ENCODE measurements at regions not wholly inside any gene's neighbourhood (a gene's known extent, or its start where the extent isn't known, plus 50 kb on each side); places are given as distances from the start of the nearest gene placed in this dataset.
"Not testable (repeated sequence)": the region's sequence is repeated elsewhere in the genome, so short reads cannot be mapped to it uniquely, and the experiment has no call there.

DNA sequence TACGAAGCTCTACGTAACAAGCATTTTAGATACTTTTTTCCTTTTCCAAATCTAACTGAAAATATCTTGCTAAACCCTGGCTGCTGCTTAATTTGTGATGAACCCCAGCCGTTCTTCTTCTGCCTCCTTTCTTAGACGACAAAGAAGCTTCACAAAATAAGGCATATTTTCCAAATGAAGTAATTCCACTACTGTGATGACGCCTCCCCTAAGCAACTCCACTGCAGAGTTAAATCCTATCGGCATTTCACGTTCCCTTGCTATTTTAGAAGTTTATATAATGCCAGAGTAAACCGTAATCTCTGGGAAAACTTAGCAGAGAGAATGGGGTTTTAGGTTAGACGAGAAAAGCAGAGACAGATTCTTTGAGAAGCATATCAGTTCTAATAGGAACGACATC, 683.1 kb upstream of the SALL1 start:
- H3K27me3 ChIP-seq = no peaks in the 10 kb centered on the region
- no peak overlapping the region for H3K4me3 ChIP-seq (ENCODE audit: low read depth in 1 of 2, low read length in 1 of 2)
- TF ChIP-seq, protein P1, sequence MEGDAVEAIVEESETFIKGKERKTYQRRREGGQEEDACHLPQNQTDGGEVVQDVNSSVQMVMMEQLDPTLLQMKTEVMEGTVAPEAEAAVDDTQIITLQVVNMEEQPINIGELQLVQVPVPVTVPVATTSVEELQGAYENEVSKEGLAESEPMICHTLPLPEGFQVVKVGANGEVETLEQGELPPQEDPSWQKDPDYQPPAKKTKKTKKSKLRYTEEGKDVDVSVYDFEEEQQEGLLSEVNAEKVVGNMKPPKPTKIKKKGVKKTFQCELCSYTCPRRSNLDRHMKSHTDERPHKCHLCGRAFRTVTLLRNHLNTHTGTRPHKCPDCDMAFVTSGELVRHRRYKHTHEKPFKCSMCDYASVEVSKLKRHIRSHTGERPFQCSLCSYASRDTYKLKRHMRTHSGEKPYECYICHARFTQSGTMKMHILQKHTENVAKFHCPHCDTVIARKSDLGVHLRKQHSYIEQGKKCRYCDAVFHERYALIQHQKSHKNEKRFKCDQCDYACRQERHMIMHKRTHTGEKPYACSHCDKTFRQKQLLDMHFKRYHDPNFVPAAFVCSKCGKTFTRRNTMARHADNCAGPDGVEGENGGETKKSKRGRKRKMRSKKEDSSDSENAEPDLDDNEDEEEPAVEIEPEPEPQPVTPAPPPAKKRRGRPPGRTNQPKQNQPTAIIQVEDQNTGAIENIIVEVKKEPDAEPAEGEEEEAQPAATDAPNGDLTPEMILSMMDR (IDR thresholded peaks at IDR 0.05) = no peak
- H3K9me3 ChIP-seq = no peaks in the 10 kb centered on the region
- H3K27ac ChIP-seq = no peak overlapping the region
- H3K36me3 ChIP-seq = no peaks in the 10 kb centered on the region
- no peaks in the 10 kb centered on the region for H3K4me1 ChIP-seq (ENCODE audit: control insufficient read depth in 1 of 2, insufficient read depth in 1 of 2, low read depth in 1 of 2, low read length in 1 of 2)

DNA sequence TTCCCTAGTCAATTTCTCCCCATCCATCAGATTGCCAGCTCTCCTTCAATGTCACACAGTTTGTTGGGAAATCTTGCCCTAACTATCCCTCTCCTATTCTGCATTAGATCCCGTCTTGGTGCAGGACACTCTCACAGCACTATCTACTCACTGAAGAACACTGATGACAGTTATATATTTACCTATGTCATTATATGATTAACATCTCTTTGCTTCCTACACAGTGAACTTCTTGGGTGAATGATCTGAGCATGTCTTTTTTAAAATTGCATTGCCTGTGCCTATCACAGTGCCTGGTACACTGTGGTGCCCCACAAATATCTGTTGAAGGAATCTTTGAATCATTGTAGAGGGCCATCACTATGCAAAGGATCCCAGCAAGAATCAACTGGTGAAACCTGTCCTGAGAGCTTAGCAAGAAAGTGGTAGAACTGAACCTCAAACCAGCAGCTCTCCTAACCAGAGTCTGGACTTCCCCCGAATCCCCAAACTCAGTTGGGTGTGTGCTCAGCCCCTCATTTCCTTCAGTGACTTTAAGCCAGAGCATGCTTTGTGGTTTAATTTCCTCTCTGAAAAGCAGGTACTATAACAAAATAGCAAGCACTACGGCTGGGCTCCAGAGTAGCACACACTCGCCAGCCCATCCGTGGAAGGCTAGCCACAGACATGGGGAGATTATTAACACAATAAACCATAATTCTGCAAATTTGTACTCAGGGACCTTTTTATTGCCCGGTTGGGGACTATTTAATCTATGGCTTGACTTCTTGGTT, 680.7 kb upstream of the SALL1 start:
- H3K4me3 ChIP-seq (ENCODE audit: low read depth in 1 of 2, low read length in 1 of 2) = no peak overlapping the region
- H3K4me1 ChIP-seq (ENCODE audit: control insufficient read depth in 1 of 2, insufficient read depth in 1 of 2, low read depth in 1 of 2, low read length in 1 of 2) = no peaks in the 10 kb centered on the region
- TF ChIP-seq, protein P1 (IDR thresholded peaks at IDR 0.05) = no peak
- H3K36me3 ChIP-seq = no peaks in the 10 kb centered on the region
- no peaks in the 10 kb centered on the region for H3K9me3 ChIP-seq
- H3K27ac ChIP-seq = no peak overlapping the region
- H3K27me3 ChIP-seq = no peaks in the 10 kb centered on the region

DNA sequence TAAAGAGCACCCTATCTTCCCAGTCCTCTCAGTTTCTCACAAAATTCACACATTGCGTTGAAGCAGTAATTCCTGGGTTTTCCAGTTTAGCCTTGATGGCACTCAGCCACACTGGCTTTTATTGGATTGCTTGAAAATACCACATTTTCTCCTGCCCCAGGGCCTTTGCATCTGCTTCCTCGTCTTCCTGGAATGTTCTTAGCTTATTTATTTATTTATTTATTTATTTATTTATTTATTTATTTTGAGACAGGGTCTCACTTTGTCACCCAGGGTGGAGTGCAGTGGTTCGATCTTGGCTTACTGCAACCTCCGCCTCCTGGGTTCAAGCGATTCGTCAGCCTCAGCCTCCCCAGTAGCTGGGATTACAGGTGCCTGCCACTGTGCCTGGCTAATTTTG, 680.0 kb upstream of the SALL1 start:
- H3K27ac ChIP-seq; H3K4me1 ChIP-seq (ENCODE audit: control insufficient read depth in 1 of 2, insufficient read depth in 1 of 2, low read depth in 1 of 2, low read length in 1 of 2); H3K9me3 ChIP-seq; H3K27me3 ChIP-seq; H3K36me3 ChIP-seq; H3K4me3 ChIP-seq (ENCODE audit: low read depth in 1 of 2, low read length in 1 of 2): not testable (repeated sequence)

DNA sequence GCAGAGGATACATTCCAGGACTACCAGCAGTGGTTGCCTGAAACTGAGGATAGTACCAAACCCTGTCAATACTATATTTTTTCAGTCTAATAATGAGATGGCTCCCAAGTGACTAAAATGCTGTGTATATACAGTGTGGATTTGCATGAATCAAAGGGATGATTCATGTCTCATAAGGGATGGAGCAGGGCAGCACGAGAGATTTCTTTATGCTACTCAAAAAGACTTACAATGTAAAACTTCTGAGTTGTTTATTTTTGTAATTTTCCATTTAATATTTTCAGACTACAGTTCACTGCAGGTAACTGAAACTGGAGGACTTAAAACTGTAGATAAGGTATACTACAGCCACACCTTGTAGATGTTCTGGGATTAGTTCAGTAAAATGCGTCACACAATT, 674.7 kb upstream of the SALL1 start:
- Histone ChIP-seq H3K27me3 (no peaks in the 10 kb centered on the region), H3K4me3 (ENCODE audit: low read depth in 1 of 2, low read length in 1 of 2) (no peak overlapping the region), H3K27ac (no peak overlapping the region), H3K36me3 (no peaks in the 10 kb centered on the region), H3K4me1 (ENCODE audit: control insufficient read depth in 1 of 2, insufficient read depth in 1 of 2, low read depth in 1 of 2, low read length in 1 of 2) (no peaks in the 10 kb centered on the region), H3K9me3 (no peaks in the 10 kb centered on the region)
- TF ChIP-seq, protein P1 (IDR thresholded peaks at IDR 0.05) = no peak

DNA sequence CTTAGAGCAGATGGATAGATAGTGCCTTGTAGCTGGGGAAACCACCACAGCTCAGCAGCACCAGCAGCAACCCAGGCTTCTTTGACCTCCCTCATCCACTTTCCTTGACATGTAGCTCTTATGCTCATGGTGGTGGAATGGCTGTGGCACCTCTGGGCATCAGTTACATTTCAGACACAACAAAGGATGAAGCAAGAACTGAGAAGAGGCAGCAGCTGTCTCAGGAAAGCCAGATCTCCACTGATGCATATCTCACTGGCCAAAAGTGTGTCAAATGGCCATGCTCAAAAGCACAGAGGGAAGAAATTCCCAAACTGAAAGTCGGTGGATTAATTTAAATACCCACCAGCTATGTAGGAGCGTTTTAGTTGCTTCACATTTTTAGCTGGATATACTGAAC, 671.4 kb upstream of the SALL1 start:
- Histone ChIP-seq H3K27me3 (no peaks in the 10 kb centered on the region), H3K9me3 (no peaks in the 10 kb centered on the region), H3K27ac (no peak overlapping the region), H3K4me1 (ENCODE audit: control insufficient read depth in 1 of 2, insufficient read depth in 1 of 2, low read depth in 1 of 2, low read length in 1 of 2) (no peaks in the 10 kb centered on the region), H3K36me3 (no peaks in the 10 kb centered on the region), H3K4me3 (ENCODE audit: low read depth in 1 of 2, low read length in 1 of 2) (no peak overlapping the region)
- TF ChIP-seq, protein P1 (IDR thresholded peaks at IDR 0.05) = no peak

DNA sequence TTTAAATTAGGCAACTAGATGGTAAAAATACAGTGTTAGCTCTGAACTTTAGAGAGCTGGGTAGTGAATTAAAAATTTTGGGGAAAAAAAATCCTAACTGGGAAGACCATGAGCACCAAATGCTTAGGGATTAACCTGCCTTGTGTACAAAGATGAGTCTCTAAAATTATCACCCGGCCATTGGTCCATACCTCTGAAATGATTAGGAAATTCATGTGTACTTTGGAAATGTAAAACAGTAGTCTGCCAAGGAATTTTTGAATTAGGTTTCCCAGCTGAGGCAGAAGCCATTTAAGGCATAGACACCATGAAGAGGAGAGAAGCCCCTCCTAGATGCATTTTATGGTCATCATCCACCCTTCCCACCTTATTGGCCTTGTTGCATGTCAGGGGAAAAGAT, 670.5 kb upstream of the SALL1 start:
- no peaks in the 10 kb centered on the region for H3K36me3 ChIP-seq
- H3K27me3 ChIP-seq = no peaks in the 10 kb centered on the region
- H3K4me3 ChIP-seq (ENCODE audit: low read depth in 1 of 2, low read length in 1 of 2) = no peak overlapping the region
- H3K27ac ChIP-seq = no peak overlapping the region
- TF ChIP-seq, protein P1 (IDR thresholded peaks at IDR 0.05) = no peak
- H3K4me1 ChIP-seq (ENCODE audit: control insufficient read depth in 1 of 2, insufficient read depth in 1 of 2, low read depth in 1 of 2, low read length in 1 of 2) = no peaks in the 10 kb centered on the region
- no peaks in the 10 kb centered on the region for H3K9me3 ChIP-seq
